GM12874 (cell line): ENCODE measurements at regions not wholly inside any gene's neighbourhood (a gene's known extent, or its start where the extent isn't known, plus 50 kb on each side); places are given as distances from the start of the nearest gene placed in this dataset.

Experiments
- CTCF ChIP-seq: IDR thresholded peaks from 2 replicates; pipeline ENCODE4 v1.5.1; 2011; ENCODE audit warnings: low read depth, mild to moderate bottlenecking, control low read depth, low read length, moderate library complexity; ENCODE audit not compliant: insufficient read depth

GRCh38 chr12:126558219-126558618 lies 1493.0 kb downstream of the AACS start:
- TF ChIP-seq CTCF, result no peak

GRCh38 chr12:126558810-126559209 lies 1493.6 kb downstream of the AACS start:
- no peak for TF ChIP-seq CTCF

GRCh38 chr12:126567016-126567415 lies 1501.8 kb downstream of the AACS start:
- TF ChIP-seq CTCF, result no peak

- no peak for TF ChIP-seq CTCF
These were observed 1504.5 kb downstream of the AACS start for GRCh38 chr12:126569706-126570105.

- TF ChIP-seq CTCF, result no peak
These were observed 1505.3 kb downstream of the AACS start for GRCh38 chr12:126570566-126570965.

- no peak for TF ChIP-seq CTCF
These were observed 1506.9 kb downstream of the AACS start for GRCh38 chr12:126572170-126572569.

- no peak for TF ChIP-seq CTCF
These were observed 1516.4 kb downstream of the AACS start for GRCh38 chr12:126581655-126582054.

GRCh38 chr12:126582231-126582630 lies 1517.0 kb downstream of the AACS start:
- no peak for TF ChIP-seq CTCF
